ENCODE measurements at regions not wholly inside any gene's neighbourhood (a gene's known extent, or its start where the extent isn't known, plus 50 kb on each side); places are given as distances from the start of the nearest gene placed in this dataset.

DNA sequence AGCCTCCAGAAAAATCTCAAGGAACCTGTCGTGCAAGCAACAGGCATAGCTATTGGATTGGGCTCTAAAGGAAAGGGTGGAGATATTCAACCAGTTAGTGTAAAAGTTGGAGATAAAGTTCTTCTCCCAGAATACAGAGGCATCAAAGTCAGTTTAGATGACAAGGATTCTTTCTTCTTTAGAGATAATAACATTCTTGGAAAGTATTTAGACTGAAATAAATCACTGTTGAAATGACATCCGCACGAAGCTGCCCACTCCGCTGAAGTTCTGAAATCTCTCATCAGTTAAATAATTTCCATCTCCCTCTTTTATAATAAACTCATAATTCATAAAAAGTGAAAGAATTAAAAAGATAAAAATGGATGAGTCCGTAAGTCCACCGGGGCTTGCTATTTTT lies 1354.9 kb upstream of the TMEM132C start:
- Histone ChIP-seq H3K23ac (ENCODE audit: insufficient read length, low read depth, low read length) (no peak overlapping the region), H3K56ac (ENCODE audit: insufficient read length, low read depth, low read length) (no peak overlapping the region), H3T11ph (ENCODE audit: low read length) (no peak overlapping the region), H2BK20ac (ENCODE audit: low read depth, low read length, poor library complexity, severe bottlenecking) (no peak overlapping the region), H2BK120ac (ENCODE audit: low read depth, low read length, poor library complexity, severe bottlenecking) (no peak overlapping the region), H2AFZ (ENCODE audit: low read length) (no peak overlapping the region), H3K4ac (ENCODE audit: low read depth, low read length) (no peak overlapping the region), H3K27ac (ENCODE audit: insufficient read length, low read depth, low read length) (no peak overlapping the region), H3K79me1 (ENCODE audit: insufficient read depth, low read depth, low read length, poor library complexity, severe bottlenecking) (no peaks in the 10 kb centered on the region), H4K8ac (replicated peaks; ENCODE audit: insufficient read length, low read depth, low read length) (no peak overlapping the region), H4K91ac (ENCODE audit: insufficient read length, low read depth, low read length) (no peak overlapping the region), H2BK12ac (ENCODE audit: insufficient read length, low read depth, low read length) (no peak overlapping the region), H3K9me3 (ENCODE audit: control insufficient read depth, low read depth, low read length) (no peaks in the 10 kb centered on the region), H3K18ac (ENCODE audit: insufficient read length, low read depth, low read length) (no peak overlapping the region), H2BK15ac (ENCODE audit: low read depth, low read length) (no peak overlapping the region), H3K79me2 (ENCODE audit: insufficient read depth, low read length) (no peaks in the 10 kb centered on the region), H2BK5ac (ENCODE audit: insufficient read length, low read length) (no peak overlapping the region), H3K9ac (ENCODE audit: extremely low read depth, insufficient read length, low read length) (no peak overlapping the region), H4K5ac (ENCODE audit: insufficient read length, low read depth, low read length) (no peak overlapping the region), H3K4me1 (ENCODE audit: insufficient read depth, low read length) (no peaks in the 10 kb centered on the region), H2AK5ac (ENCODE audit: insufficient read length, low read length) (no peak overlapping the region), H3K23me2 (ENCODE audit: insufficient read length, low read depth, low read length, poor library complexity, severe bottlenecking) (no peaks in the 10 kb centered on the region), H3K4me2 (ENCODE audit: insufficient read depth, insufficient read length, low read length) (no peak overlapping the region), H4K20me1 (ENCODE audit: control insufficient read depth, insufficient read depth, insufficient read length) (no peaks in the 10 kb centered on the region), H3K27me3 (ENCODE audit: insufficient read depth, low read length) (no peaks in the 10 kb centered on the region), H3K14ac (ENCODE audit: insufficient read depth, low read length) (no peak overlapping the region)
- TF ChIP-seq, protein P1, sequence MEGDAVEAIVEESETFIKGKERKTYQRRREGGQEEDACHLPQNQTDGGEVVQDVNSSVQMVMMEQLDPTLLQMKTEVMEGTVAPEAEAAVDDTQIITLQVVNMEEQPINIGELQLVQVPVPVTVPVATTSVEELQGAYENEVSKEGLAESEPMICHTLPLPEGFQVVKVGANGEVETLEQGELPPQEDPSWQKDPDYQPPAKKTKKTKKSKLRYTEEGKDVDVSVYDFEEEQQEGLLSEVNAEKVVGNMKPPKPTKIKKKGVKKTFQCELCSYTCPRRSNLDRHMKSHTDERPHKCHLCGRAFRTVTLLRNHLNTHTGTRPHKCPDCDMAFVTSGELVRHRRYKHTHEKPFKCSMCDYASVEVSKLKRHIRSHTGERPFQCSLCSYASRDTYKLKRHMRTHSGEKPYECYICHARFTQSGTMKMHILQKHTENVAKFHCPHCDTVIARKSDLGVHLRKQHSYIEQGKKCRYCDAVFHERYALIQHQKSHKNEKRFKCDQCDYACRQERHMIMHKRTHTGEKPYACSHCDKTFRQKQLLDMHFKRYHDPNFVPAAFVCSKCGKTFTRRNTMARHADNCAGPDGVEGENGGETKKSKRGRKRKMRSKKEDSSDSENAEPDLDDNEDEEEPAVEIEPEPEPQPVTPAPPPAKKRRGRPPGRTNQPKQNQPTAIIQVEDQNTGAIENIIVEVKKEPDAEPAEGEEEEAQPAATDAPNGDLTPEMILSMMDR (conservative IDR thresholded peaks at IDR 0.05), result no peak
- no peaks in the 10 kb centered on the region; a peak in 2 of 7 replicates for H3K36me3 Mint-ChIP-seq (ENCODE audit: insufficient read depth in 1 of 3, low read depth in 3 of 3)
- WGBS (ENCODE audit: extremely low coverage, insufficient read length, low lambda C conversion rate), result no CpG with 5 or more reads among the region's 6 CpGs
- peaks cover under 1% of the 10 kb centered on the region in 2 experiments; a peak in 2 of 4 replicates for H3K4me1 Mint-ChIP-seq
- DNase-seq, result no peak
- no peaks in the 10 kb centered on the region for H3K27me3 Mint-ChIP-seq (ENCODE audit: low read depth)
- no peak overlapping the region for H3K27ac Mint-ChIP-seq
- no peaks in the 10 kb centered on the region; a peak in 1 of 5 replicates for H3K9me3 Mint-ChIP-seq
- H3K4me3 Mint-ChIP-seq, result no peak overlapping the region

All from H9 (cell line).